Stimulated activated naive CD4-positive, alpha-beta T cell treated with Interleukin-2 at 50 U/mL for 16 hours (primary cell): ENCODE measurements at regions not wholly inside any gene's neighbourhood (a gene's known extent, or its start where the extent isn't known, plus 50 kb on each side); places are given as distances from the start of the nearest gene placed in this dataset.
"Not testable (repeated sequence)": the region's sequence is repeated elsewhere in the genome, so short reads cannot be mapped to it uniquely, and the experiment has no call there.

Experiments
- DNase-seq: peaks from one replicate; lab custom pipeline; 2025; lab: John Stamatoyannopoulos, UW

DNA sequence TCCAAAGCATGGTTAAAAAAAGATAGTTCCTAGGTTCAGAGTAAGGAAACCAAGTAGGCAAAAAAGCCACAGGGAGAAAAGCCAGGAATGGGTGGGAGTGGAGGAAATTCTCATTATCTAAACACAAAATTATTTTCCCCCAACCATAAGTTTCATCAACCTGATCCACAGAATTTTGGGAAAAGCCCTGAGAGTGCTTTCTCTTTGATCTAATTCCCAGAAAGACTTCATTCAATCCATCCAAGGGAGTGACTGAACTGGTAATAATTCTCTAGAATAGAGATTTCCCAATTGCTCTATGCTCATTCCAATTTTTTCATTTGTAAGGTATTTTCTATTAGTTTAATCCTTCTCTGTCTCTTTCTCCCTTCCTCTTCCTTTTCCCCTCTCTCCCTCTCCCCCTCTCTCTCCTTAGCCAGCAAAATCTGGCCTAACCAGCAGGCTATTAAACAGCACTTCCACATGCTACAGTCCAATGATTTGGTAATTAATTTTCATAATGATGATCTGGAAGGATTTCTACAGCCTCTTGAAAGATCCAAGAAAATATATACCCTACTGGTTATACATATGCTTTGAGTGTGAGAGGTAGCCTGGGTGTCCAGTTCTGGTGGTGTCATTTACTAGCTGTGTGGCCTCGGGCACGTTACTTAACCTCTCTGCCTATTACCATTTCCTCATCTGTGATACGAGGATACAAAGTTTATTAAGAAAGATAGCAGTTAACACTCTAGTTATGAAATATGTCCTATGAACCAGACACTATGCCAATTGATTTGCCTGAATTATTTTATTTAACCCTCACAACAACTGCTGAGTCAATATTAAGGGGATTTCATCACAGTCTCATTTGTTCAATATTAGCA is 251.5 kb upstream of the RASGEF1B start:
- DNase-seq: no peak

- DNase-seq: no peak
Measured at GRCh38 chr4:81722290-81722851, 250.7 kb upstream of the RASGEF1B start.

DNA sequence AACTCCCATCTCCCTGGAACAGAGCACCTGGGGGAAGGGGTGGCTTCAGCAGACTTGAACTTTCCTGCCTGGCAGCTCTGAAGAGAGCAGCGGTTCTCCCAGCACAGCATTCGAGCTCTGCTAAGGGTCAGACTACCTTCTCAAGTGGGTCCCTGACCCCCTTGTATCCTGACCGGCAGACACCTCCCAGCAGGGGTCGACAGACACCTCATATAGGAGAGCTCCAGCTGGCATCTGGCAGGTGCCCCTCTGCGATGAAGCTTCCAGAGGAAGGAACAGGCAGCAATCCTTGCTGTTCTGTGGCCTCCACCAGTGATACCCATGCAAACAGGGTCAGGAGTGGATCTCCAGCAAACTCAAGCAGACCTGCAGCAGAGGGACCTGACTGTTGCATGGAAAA is 244.1 kb upstream of the RASGEF1B start:
- no peak for DNase-seq

GRCh38 chr4:81715357-81715756 is 243.7 kb upstream of the RASGEF1B start:
- DNase-seq: not testable (repeated sequence)

- no peak for DNase-seq
Measured at GRCh38 chr4:81714291-81714690, 242.6 kb upstream of the RASGEF1B start.

- DNase-seq: no peak
Measured at GRCh38 chr4:81712714-81713113, 241.0 kb upstream of the RASGEF1B start.

- DNase-seq: no peak
Measured at GRCh38 chr4:81704461-81704860, 232.8 kb upstream of the RASGEF1B start.

- no peak for DNase-seq
Measured at GRCh38 chr4:81700189-81700588, 228.5 kb upstream of the RASGEF1B start.

GRCh38 chr4:81698538-81699296 is 227.0 kb upstream of the RASGEF1B start:
- no peak for DNase-seq

- no peak for DNase-seq
Measured at GRCh38 chr4:81694176-81694913, 222.6 kb upstream of the RASGEF1B start.

DNA sequence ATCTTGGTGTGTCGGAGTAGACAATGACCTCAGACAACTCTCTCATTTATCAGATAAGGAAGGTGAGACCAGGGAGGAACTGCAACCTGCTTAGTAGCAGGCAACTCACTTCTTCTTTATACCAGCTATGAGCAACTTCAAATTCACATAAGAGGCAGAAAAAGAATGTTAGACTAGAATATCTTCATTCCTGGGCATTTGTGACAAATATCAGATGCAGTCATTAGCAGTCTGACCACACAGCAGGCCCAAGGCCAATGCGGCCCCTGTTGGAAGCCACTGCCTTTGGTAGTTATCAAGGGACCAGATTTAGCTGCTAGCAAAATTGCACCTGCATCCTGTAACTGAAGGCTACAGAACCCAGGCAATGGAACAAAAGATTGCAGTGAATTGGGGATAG is 219.2 kb upstream of the RASGEF1B start:
- no peak for DNase-seq

GRCh38 chr4:81688085-81688484 is 216.4 kb upstream of the RASGEF1B start:
- no peak for DNase-seq

DNA sequence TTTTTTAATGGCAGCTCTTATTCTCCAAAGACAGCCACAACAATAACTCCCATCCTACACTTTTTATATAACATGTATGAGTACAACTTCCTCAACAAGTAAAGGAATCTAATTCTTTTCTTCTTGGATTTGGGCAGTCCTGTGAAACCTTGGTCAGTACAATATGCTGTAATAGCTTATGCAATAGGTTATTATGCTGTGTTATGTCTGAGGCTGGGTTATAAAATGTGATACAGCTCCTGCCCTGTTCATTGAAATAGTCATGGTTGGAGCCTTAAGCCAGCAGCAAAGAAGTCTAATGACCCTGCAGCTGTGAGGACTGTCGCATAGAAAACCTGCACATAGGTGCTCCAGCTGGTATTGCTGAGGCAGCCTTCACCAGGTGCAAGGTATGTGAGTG is 215.8 kb upstream of the RASGEF1B start:
- no peak for DNase-seq

DNA sequence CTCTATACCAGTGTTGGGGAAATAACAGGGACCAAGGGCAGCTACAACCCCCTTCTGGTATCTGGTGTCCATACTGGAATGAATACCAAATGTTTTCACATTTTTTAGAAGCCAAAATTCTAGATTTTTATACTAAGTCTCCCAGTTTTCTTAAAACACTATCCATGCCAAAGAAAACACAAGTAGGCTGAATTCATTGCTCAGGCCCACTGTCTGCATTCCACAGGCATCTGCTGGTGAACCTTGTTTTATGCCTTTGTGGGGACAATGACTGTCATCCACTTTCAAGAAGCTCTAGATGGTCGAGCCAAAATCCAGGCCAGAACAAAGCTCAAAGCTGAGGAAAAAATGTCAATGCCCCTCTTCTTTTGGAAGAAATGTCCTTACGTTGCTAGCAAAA is 213.4 kb upstream of the RASGEF1B start:
- DNase-seq: no peak

DNA sequence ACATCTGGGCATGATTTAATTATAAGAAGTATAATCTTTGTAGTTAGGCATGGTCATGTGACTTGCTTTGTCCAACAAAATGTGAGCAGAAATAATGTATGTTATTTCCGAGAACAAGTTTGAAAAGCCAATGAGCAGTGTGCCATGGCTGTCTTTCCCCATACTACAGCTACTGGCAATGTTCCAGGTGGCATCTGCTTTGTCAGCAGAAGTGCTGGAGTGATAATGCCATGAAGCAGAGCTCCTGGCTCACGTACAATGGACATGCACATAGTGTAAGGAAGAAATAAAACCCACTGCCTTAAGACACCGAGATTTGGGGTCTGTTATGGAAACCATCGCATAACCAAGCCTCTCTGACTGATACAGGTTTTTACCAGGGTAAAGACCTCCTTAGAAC is 212.6 kb upstream of the RASGEF1B start:
- DNase-seq: no peak

DNA sequence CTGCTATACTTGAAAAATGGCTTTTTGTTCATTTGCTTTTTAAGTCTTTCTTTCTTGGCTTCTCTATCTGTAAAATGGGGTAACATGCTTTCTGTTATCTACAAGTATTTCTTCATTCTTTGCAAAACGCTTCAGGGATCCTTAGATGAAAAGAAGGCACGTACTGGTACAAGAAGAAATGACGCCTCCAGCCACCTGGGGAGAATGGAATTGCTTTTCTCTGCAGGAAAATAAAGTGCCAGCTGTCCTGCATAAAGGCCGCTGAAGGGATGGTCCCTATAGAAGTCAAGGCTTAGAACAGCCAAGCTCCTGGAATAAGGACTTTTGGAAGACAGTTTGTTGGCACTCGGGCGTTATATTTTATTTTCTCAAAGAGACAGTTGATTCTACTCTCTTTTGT is 210.8 kb upstream of the RASGEF1B start:
- DNase-seq: no peak

DNA sequence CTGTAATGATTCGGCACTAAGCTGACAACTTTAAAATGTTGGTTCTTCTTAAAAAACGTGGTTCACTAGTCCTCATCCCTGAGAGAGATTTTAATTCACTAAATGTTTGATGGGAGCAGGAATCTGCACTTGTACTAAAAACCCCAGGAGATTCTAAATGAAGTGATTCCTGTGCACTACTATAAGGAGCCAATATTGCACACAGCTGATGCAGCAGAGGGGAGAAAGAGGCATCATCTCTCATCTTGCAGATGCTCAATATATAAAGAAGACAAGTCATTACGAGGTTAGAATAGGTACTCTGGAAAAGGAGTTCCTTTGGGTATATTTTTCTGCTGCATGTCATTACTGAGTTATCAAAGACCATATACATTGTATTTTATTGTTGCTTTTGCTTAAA is 207.6 kb upstream of the RASGEF1B start:
- no peak for DNase-seq

- DNase-seq: no peak
Measured at GRCh38 chr4:81678801-81679200, 207.1 kb upstream of the RASGEF1B start.

DNA sequence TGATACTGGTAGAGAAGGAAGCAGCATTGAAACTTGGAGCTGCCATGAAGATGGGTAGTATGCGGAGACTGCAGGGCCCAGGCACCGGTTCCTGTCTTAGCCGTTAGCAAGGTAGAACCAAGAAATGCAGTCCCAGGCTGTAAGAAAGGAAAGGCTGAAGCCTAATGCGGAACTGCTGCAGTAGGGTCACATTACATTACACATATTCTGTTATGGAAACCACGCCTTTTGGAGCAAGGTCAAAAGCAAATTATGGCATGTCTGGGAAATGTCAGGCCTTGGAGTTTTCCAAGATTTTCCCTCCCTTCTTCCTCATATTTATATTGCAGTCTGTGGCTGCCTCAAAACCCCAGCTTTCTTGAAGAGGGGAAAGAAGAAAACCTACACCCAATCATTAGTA is 204.8 kb upstream of the RASGEF1B start:
- no peak for DNase-seq

DNA sequence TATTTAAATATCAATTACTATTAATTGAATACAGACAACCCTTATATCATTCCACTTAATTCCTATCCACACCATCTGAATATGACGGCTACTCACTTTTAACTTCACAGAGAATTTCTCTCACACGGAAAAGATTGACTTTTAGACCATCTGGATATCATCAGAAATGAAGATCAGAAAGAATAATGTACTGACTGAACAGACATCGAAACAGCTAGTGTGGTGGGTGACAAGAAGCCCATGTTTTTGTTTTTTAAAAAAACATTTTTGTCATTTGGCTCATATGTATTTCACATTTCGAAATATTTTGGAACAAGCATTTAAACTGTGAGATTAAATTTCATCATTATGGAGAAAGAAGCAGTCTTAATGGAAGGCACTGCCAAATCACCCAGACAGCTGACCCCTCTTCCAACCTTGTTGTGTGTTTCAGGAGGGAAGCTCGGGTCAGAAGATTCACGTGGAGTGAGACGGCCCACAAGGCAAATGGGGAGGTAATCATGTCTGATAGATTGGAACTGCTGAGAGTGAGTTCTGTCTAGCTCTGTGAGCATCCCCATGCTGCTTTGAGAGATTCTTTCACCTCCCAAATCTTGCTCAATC is 204.2 kb upstream of the RASGEF1B start:
- no peak for DNase-seq

GRCh38 chr4:81673961-81674360 is 202.3 kb upstream of the RASGEF1B start:
- no peak for DNase-seq

DNA sequence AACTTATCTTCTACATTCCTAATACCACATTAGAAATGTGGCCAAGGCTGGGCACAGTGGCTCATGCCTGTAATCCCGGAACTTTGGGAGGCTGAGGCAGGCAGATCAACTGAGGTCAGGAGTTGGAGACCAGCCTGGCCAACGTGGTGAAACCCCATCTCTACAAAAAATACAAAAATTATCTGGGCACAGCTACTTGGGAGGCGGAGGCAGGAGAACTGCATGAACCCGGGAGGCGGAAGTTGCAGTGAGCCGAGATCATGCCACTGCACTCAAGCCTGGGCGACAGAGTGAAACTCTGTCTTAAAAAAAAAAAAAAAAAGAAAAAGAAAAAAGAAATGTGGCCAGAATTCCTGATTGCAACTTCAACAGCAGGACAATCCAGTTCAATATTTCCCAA is 196.6 kb upstream of the RASGEF1B start:
- DNase-seq: not testable (repeated sequence)
